ENCODE measurements at regions not wholly inside any gene's neighbourhood (a gene's known extent, or its start where the extent isn't known, plus 50 kb on each side); places are given as distances from the start of the nearest gene placed in this dataset.

DNA sequence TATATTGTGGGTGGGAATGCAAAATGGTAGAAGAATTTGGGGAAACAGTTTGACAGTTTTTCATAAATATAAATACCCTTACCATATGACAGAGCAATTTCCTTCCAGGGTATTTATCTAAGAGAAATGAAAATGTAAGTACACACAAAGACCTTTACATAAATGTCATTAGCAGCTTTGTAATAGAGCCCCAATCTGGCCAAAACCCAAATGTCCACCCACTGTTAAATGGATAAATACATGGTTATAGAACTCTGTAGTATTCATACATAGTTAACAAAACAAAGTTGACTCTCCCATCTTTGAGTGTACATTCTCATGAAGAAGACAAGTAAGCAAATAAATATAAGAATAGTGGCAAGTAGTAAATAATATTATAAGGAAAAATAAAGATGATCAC is 514.8 kb upstream of the NOX3 start:
- no peaks in the 10 kb centered on the region for H3K9me3 Mint-ChIP-seq
- no peaks in the 10 kb centered on the region for H3K36me3 Mint-ChIP-seq (ENCODE audit: low read depth)
- no peak overlapping the region for H3K27ac Mint-ChIP-seq
- CTCF ChIA-PET, result no interaction called here
- peaks cover 8% of the 10 kb centered on the region for H3K4me1 Mint-ChIP-seq
- no peaks in the 10 kb centered on the region for H3K27me3 Mint-ChIP-seq
- no peak overlapping the region for H3K4me3 Mint-ChIP-seq
- no peak for DNase-seq
- POLR2A ChIA-PET, result no interaction called here

DNA sequence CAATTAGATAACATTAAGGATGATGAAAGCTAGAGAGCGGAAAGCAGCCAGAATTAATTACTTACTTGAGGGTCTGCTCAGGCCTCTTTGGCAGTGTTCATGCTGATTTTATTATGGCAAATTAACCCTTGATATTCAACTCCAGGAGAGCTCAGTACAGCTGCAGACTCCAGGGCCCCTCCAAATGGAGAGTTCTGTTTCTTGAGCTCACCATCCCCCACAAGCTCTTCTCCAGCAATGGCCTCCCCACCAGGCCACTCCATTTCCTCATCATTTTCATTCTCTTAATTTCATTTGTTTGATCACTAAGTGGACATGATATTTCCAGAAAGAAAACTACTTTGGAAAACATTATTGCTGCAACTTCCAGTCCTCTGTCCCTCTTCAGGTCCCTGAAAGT is 513.3 kb upstream of the NOX3 start:
- Mint-ChIP-seq H3K4me1 (peaks cover 8% of the 10 kb centered on the region), H3K27ac (no peak overlapping the region), H3K9me3 (no peaks in the 10 kb centered on the region), H3K36me3 (ENCODE audit: low read depth) (no peaks in the 10 kb centered on the region), H3K4me3 (no peak overlapping the region), H3K27me3 (no peaks in the 10 kb centered on the region)
- DNase-seq, result no peak
- POLR2A ChIA-PET, result no interaction called here
- CTCF ChIA-PET, result no interaction called here

DNA sequence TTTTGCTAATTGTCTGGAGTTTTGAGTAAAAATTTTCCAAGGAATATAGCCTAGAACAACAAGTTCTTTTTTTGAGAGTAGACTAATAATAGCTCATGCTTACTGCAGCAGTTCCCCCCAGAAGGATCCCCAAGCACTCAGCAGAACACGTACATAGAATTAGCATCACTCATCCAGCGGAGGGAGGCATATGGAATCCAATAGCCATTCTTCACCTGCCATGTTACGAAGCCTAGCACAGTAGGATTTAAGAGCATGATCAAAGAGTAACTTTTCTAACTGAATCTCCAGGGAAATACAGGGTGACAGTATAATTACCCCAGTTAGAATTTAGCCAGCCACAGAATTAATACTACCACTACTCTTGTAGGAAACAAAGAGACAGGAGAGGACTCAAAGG is 511.7 kb upstream of the NOX3 start:
- Mint-ChIP-seq H3K4me3 (no peak overlapping the region), H3K36me3 (ENCODE audit: low read depth) (no peaks in the 10 kb centered on the region), H3K27me3 (no peaks in the 10 kb centered on the region), H3K4me1 (peaks cover 2% of the 10 kb centered on the region), H3K9me3 (no peaks in the 10 kb centered on the region), H3K27ac (no peak overlapping the region)
- ChIA-PET POLR2A (no interaction called here), CTCF (no interaction called here)
- no peak for DNase-seq

DNA sequence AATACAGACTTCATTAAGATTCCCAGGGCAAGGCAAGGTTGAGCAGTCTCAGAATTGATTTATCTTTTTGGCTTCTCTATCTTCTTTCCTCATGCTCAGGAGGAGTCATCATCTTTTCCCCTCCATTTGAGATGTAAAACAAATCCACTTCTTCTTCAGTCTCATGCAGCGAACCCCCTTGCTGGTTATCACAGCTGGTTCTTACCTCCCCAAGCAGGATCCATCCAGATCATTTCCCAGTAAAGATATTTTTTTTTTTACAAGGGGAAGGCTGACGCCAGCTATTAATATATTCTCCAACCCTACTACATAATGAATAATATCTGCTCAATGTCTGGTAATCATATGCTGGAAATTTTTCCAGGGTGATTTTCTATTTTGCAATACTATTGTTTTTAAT is 508.9 kb upstream of the NOX3 start:
- CTCF ChIA-PET, result no interaction called here
- H3K9me3 Mint-ChIP-seq, result peaks cover 8% of the 10 kb centered on the region
- no peak overlapping the region for H3K4me3 Mint-ChIP-seq
- H3K36me3 Mint-ChIP-seq (ENCODE audit: low read depth), result no peaks in the 10 kb centered on the region
- H3K27me3 Mint-ChIP-seq, result no peaks in the 10 kb centered on the region
- POLR2A ChIA-PET, result no interaction called here
- no peak overlapping the region for H3K27ac Mint-ChIP-seq
- no peaks in the 10 kb centered on the region for H3K4me1 Mint-ChIP-seq
- no peak for DNase-seq

DNA sequence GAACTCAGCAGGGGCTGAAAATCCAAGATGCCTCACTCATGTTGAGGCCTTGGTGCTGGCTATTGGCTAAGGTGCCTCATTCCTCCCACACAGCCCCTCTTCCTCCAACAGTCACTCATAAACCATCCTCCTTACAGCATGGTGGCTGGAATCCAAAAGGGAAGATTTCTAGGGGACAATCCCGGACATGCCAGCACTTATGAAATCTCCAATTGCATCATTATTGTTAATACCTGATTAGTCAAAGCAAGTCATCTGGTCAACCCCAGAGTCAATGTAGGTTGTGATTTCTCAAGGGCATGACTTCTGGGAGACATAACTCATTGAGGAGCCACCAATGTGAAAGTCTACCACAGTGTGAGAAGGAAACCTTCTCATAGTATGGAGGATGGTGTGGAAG is 506.6 kb upstream of the NOX3 start:
- peaks cover 8% of the 10 kb centered on the region for H3K9me3 Mint-ChIP-seq
- ChIA-PET POLR2A (no interaction called here), CTCF (no interaction called here)
- H3K27me3 Mint-ChIP-seq, result no peaks in the 10 kb centered on the region
- H3K36me3 Mint-ChIP-seq (ENCODE audit: low read depth), result no peaks in the 10 kb centered on the region
- H3K4me3 Mint-ChIP-seq, result no peak overlapping the region
- H3K27ac Mint-ChIP-seq, result no peak overlapping the region
- H3K4me1 Mint-ChIP-seq, result no peaks in the 10 kb centered on the region
- DNase-seq, result no peak

DNA sequence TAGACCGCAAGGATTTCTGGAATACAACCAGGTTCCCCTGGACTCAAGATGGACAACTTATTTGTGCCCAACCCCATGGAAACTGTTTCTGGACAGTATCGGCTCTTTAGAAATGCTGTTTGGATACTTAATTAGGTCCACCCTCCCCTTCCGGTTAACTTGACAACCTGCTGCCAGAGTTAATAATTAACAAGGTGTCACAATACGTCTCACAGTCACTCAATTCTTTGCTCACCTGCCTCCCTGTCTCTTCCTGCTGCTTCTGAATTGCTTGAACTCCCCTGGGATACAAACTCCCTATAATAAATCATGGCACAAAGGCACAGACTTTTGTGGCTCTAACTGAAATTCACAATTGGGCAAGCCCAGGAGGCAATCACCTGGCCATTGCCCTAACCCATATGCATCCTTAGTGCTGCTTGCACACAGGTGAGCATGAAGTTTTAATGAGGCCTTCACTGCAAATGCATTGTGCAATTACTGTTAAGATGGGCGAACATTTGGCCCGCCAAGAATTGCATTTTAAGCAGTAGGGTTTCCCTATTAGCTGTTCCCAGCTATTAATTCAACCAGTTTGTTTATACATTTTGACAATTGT is 504.4 kb upstream of the NOX3 start:
- H3K4me3 Mint-ChIP-seq, result no peak overlapping the region
- CTCF ChIA-PET, result no interaction called here

DNA sequence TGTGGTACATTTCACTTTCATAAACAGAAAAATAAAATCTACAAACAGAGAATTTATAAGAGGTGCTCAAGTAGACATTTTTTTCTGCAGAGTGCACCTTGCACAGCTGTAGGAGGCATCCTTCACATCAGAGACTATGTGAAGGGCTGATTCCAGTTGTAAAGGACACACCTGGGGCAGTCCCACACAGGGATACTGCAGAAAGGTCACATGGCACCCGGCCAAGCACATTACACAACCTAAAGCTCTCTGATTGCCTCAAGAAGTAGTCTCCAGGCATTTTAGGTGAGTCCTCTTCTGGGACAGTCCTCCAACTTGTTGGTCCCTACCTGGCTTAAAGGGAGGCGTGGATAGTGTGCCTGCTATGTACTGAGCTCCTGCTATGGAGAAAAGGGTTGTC is 502.9 kb upstream of the NOX3 start:
- no peak for DNase-seq
- POLR2A ChIA-PET, result no interaction called here
- Mint-ChIP-seq H3K4me1 (no peaks in the 10 kb centered on the region), H3K27me3 (no peaks in the 10 kb centered on the region), H3K27ac (no peak overlapping the region), H3K9me3 (peaks cover 8% of the 10 kb centered on the region), H3K36me3 (ENCODE audit: low read depth) (no peaks in the 10 kb centered on the region), H3K4me3 (no peak overlapping the region)
- CTCF ChIA-PET, result no interaction called here

More for the DNA sequence above, 504.4 kb upstream of the NOX3 start:
- no peaks in the 10 kb centered on the region for H3K36me3 Mint-ChIP-seq (ENCODE audit: low read depth)
- H3K27ac Mint-ChIP-seq, result no peak overlapping the region
- no peak for DNase-seq
- H3K4me1 Mint-ChIP-seq, result no peaks in the 10 kb centered on the region
- H3K27me3 Mint-ChIP-seq, result no peaks in the 10 kb centered on the region
- POLR2A ChIA-PET, result no interaction called here
- peaks cover 8% of the 10 kb centered on the region for H3K9me3 Mint-ChIP-seq

DNA sequence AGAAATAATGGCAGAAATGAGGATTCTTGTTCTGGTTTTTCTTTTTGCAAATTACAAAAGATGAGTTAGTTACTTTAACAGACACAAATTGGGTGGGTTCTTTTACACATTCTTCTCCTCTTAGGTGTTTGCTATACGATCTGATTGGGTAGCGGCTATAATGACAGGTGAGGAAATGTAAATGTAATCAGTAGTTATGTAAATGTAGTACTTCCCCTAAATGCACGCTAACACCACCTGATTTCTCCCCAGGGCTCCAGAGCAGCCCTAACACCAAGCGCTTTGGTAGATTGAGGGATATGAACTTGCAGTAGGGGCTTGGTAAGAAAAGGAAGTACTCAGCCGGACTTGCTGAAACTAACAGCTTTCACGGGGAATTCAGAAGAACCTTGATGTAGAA is 499.4 kb upstream of the NOX3 start:
- Mint-ChIP-seq H3K4me1 (no peaks in the 10 kb centered on the region), H3K27me3 (no peaks in the 10 kb centered on the region), H3K27ac (no peak overlapping the region), H3K9me3 (peaks cover 4% of the 10 kb centered on the region), H3K4me3 (no peak overlapping the region), H3K36me3 (ENCODE audit: low read depth) (no peaks in the 10 kb centered on the region)
- ChIA-PET POLR2A (no interaction called here), CTCF (no interaction called here)
- no peak for DNase-seq

DNA sequence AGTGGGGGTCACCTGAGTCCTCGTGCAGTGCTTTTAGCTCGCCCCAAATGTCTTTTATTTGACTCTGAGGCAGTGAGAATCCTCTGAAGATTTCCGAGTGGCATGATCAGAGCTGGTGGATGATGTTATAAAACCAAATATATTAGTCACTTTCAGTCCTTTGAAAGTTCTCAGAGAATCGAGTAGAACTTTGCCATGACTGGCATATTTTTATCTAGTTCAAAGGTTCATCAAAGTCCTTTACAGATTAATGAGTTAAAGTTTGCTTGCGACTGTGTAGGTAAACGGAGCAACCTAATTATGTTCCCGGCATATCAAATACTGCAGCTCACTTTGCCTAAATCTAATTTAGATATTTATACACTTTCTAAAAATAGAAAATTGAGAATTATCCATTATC is 498.5 kb upstream of the NOX3 start:
- ChIA-PET CTCF (no interaction called here), POLR2A (no interaction called here)
- Mint-ChIP-seq H3K36me3 (ENCODE audit: low read depth) (no peaks in the 10 kb centered on the region), H3K4me1 (no peaks in the 10 kb centered on the region), H3K27ac (no peak overlapping the region), H3K27me3 (no peaks in the 10 kb centered on the region), H3K4me3 (no peak overlapping the region), H3K9me3 (peaks cover 4% of the 10 kb centered on the region)
- DNase-seq, result no peak

DNA sequence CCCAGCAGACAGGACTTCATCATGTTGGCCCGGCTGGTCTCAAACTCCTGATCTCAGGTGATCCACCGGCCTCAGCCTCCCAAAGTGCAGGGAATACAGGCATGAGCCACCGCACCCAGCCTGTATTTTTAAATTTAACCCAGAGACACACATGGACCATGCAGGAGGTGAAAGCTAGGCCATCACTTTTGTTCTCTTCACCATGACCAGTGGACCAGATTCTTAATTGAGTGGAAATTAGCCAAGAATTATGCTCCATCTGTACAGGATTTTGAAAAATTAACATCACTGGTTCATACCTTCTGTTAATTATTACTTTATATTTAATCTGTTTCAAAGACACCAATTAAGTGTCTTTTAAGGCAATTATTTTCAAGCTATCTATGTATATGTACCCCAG is 493.6 kb upstream of the NOX3 start:
- no peak for DNase-seq
- no peaks in the 10 kb centered on the region for H3K27me3 Mint-ChIP-seq
- peaks cover 3% of the 10 kb centered on the region for H3K36me3 Mint-ChIP-seq (ENCODE audit: low read depth)
- ChIA-PET POLR2A (no interaction called here), CTCF (no interaction called here)
- H3K4me1 Mint-ChIP-seq, result no peaks in the 10 kb centered on the region
- no peak overlapping the region for H3K27ac Mint-ChIP-seq
- H3K4me3 Mint-ChIP-seq, result no peak overlapping the region
- peaks cover 17% of the 10 kb centered on the region for H3K9me3 Mint-ChIP-seq

DNA sequence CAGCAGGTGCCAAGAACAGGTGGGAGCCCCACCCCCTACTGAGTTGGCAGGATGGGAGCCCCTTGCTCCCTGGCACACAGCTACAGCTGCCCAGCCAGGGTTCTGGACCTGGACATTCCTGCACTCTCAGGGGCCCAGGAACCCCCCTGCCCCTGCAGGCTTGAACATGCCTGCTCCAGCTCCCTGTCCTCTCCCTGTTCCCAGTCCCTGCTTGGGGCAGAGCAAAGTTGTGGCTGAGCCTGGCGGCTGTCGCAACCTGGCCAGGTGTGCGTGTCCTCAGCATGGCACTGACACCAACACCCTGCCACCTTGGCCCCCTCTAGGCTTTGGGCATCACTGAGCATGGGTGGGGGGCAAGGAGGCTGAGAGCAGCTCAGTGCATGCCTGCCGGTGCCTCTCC is 491.2 kb upstream of the NOX3 start:
- H3K36me3 Mint-ChIP-seq (ENCODE audit: low read depth), result peaks cover 3% of the 10 kb centered on the region
- no peaks in the 10 kb centered on the region for H3K4me1 Mint-ChIP-seq
- DNase-seq, result no peak
- no peak overlapping the region for H3K4me3 Mint-ChIP-seq
- CTCF ChIA-PET, result no interaction called here
- POLR2A ChIA-PET, result no interaction called here
- H3K9me3 Mint-ChIP-seq, result peaks cover 13% of the 10 kb centered on the region
- H3K27me3 Mint-ChIP-seq, result no peaks in the 10 kb centered on the region
- no peak overlapping the region for H3K27ac Mint-ChIP-seq

DNA sequence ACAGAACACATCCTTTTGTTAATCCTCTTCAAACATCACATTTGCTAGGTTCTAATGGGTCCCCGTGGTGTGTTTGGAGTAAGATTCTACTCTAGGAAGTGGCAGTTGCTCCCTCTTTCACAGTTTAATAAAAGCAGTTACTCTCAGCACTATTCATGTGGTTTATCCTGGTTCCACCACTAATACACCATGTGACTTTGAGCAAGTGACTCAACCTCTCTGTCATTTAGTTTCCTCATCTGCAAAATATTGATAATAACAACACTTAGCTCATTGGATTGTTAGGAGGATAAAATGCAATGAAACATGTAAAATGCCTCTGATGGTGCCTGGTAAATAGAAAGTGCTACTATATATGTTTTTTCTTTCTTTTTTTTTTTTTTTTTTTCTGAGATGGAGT is 488.0 kb upstream of the NOX3 start:
- Mint-ChIP-seq H3K4me1 (no peaks in the 10 kb centered on the region), H3K36me3 (ENCODE audit: low read depth) (peaks cover 3% of the 10 kb centered on the region), H3K9me3 (peaks cover 13% of the 10 kb centered on the region), H3K4me3 (no peak overlapping the region), H3K27me3 (no peaks in the 10 kb centered on the region), H3K27ac (no peak overlapping the region)
- ChIA-PET CTCF (no interaction called here), POLR2A (no interaction called here)
- no peak for DNase-seq

DNA sequence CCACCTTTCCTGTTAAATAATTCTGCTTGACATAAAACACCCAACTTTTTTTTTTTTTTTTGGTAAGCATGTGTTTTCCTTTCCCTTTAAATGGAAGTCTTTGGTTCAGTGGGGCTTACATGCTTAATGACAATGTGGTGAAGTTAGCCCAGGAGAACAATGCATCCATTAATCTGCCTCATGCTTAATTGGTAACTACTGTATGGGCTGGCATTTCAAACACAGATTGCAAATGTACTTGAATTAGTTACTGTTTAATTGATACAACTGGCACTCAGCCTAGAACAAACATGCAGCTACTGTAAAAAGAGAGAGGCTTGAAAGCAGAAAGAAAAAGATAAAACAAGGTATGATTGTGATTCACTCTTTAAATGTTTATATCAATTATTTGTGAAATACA is 483.6 kb upstream of the NOX3 start:
- POLR2A ChIA-PET, result no interaction called here
- Mint-ChIP-seq H3K4me1 (no peaks in the 10 kb centered on the region), H3K36me3 (ENCODE audit: low read depth) (no peaks in the 10 kb centered on the region), H3K4me3 (no peak overlapping the region), H3K27ac (no peak overlapping the region), H3K27me3 (no peaks in the 10 kb centered on the region), H3K9me3 (peaks cover 3% of the 10 kb centered on the region)
- CTCF ChIA-PET, result no interaction called here
- DNase-seq, result no peak

DNA sequence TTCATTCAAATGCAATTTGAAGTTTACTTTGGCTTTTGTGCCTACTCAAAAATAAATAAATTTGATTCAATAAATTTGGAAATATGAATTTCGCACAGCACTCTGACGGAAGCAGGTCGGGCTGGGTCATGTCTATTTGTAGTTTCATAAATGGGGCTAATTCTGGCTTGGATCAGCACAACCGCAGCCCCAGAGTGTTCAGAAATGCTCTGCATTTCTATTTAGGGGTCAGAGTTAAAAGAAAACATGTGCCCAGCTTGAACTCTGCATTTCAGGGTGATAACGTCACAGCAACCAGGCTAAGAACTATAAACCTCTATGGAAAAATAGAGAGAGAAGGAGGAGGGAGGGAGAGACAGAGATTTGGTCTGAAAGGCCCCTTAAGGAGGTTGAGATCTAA is 480.9 kb upstream of the NOX3 start:
- Mint-ChIP-seq H3K4me1 (no peaks in the 10 kb centered on the region), H3K4me3 (no peak overlapping the region), H3K27me3 (no peaks in the 10 kb centered on the region), H3K36me3 (ENCODE audit: low read depth) (no peaks in the 10 kb centered on the region), H3K9me3 (peaks cover 6% of the 10 kb centered on the region), H3K27ac (no peak overlapping the region)
- DNase-seq, result no peak
- CTCF ChIA-PET, result no interaction called here
- POLR2A ChIA-PET, result no interaction called here

DNA sequence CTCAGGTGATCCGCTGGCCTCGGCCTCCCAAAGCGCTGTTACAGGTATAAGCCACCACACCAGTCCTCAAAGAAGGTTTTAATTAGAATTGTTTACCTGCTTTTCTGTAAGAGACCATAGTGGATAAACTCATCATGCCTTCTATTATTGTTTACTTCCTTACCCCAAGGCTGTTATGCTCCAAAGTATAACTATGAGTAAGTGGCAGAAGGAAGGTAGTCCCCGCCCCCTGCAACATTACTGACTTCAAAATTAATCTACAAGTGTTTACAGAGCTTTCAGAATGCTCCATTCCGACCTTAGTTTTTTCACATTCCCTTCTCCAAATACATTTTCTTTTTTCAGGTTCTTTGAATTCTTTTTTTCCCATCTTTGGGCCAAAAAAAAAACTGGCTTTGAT is 480.5 kb upstream of the NOX3 start:
- Mint-ChIP-seq H3K4me3 (no peak overlapping the region), H3K36me3 (ENCODE audit: low read depth) (no peaks in the 10 kb centered on the region), H3K27ac (no peak overlapping the region), H3K4me1 (no peaks in the 10 kb centered on the region), H3K27me3 (no peaks in the 10 kb centered on the region), H3K9me3 (peaks cover 6% of the 10 kb centered on the region)
- ChIA-PET CTCF (no interaction called here), POLR2A (no interaction called here)
- no peak for DNase-seq

Measured in activated CD4-positive, alpha-beta memory T cell treated with anti-CD3 and anti-CD28 coated beads, Interleukin-2, amount 10 ng/mL, durations not matched to agents 7 days and 5 days (primary cell).